NCI-H510A treated with DMSO at 0.1 percent for 48 hours (cell line): ENCODE measurements at regions not wholly inside any gene's neighbourhood (a gene's known extent, or its start where the extent isn't known, plus 50 kb on each side); places are given as distances from the start of the nearest gene placed in this dataset.

ENCODE experiments used
- DNase-seq: peaks from one replicate; lab custom pipeline; 2025; lab: John Stamatoyannopoulos, UW

DNA sequence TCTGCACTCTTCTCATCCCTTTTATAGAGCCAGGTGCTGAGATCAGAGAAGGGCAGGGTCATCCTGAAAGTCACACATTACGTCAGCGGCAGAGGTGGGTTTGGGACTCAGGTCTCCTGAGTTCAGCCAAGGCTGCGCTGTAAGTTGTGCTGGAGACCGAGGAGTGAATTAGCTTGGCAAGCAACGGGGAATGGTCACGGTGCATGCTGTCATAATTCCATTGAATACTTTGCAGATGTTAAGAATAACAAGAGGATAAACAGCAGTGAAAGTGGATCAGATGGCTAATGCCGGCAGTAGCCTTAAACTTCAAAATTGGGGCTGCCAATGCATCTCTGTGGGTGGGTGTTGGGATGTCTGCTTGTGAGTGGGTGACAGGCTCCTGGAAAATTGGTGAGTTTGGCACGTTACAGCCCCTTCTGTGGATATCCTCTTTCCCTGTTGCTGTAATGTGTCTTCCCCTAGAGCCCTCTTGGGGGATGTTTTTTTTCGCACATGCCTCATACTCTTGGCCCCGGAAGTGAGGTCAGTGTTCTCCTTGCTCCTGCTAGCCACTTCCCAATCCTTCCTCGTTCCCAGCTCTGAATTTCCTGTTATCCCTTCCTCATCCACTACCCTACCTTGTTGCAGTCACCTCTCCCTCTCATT is 287.1 kb upstream of the SRRM4 start:
- no peak for DNase-seq

DNA sequence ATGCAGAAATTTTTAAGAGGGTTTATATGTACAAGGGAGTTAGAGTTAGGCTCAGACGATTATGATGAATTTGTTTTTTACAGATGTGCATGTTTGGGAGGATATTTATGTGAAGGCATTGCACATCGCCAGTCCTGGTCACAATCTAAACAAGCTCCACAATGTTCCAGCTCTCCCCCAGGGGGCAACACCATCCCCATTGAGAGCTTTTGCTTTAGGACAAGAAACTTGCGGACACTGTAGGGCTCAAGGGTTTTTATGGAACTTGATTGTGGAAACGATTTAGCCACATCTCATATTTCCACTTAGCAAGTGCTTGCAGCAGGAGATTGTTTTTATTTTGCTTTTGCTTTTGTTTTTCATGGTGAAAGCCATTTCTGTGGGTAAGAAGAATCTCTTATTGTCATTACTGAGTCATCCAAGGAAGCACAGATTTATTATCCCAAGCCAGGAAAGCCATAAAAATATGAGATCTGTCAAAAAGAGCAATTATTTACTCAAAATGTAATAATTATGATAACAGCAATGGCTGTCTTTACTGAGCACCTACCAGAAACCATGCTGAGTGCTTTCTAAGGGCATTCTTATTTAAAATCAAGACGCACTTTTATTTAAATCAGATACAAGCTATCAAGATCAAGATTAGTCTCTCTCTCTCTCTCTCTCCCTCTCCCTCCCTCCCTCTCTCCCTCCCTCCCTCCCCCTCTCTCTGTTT is 276.7 kb upstream of the SRRM4 start:
- peak; percentile 5 for DNase-seq

DNA sequence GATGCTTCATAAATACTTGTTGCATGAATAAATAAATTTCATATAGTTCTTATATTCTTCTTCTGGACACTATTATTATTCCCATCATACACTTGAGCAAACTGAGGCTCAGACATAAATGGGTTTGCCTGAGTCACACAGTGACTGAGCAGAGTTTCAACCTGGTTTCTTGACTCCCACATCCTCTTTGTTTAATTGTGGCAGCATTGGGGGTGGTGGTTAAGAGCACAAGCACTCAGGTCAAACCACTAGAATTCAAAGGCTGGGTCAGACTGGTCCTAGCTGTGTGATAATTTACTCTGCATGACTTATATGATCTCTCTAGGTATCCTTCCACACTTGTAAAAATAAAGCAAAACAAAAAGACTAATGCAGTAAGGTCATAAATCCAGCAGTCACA is 274.9 kb upstream of the SRRM4 start:
- DNase-seq: no peak

DNA sequence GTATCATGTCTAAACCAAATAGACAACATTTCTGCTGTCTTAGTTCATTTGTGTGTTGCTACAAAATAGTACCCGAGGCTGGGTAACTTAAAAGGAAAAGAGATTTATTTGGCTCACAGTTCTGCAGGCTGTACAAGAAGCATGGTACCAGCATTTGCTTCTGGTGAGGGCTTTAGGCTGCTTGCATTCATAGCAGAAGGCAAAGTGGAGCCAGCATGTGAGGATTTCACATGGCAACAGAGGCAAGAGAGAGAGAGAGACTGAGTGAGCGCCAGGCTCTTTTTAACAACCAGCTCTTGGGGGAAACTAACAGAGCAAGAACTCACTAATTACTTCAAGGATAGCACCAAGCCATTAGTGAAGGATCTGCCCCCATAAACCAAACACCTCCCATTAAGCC is 271.4 kb upstream of the SRRM4 start:
- DNase-seq: no peak

DNA sequence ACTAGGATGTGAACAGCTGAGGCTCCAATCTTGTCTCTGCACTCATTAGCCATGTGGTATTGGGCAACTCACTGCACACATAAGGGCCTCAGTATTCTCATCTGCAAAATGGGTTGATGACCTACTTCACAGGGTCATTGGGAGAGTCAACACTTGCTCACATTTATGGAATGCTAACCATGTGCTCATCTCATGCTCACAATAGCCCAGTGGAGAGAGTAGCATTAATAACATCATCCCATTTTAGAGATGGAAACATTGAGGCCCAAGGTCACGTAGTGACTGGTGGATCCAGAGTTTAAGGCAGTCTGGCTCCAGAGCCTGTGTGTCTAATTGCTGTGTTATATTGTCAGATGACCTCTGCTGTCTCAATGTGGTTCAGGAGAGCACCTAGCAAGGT is 270.2 kb upstream of the SRRM4 start:
- DNase-seq: no peak

DNA sequence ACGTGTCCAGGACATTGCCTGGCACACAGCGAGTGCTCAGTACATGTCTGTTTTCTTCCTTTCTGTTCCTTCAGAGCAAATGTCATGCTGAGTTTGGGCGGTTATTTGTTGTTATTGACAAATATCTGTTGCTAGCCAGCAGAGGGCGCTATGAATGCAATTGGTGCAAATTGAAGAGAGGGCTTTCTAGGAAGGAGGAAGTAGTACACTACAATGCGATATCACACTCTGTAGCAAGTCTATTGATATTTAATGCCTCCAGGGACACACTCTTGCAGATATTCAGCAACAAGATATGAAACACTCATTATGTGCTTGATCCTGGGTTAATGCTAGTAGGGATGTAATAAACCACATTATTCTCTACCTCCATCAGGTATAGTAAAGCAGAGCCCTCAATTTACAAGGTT is 267.3 kb upstream of the SRRM4 start:
- peak; percentile 74 for DNase-seq

DNA sequence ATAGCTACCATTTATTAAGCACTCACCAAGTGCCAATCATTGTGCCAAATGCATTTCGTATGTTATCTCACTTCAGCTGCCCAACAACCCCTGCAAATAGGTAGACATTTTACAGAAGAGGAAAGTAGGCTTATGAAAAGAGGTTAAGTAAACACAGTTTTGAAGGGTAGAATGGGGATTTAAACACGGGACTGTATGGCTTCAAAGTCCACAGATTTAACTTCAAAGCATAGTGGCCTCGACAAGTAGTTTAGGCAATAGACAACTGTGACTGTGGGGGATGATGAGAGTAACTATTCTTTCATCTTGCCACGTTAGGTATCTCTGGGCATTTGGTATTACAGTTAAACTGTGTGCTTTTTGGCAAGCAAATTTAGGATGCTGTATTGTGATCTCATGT is 266.8 kb upstream of the SRRM4 start:
- DNase-seq: no peak

DNA sequence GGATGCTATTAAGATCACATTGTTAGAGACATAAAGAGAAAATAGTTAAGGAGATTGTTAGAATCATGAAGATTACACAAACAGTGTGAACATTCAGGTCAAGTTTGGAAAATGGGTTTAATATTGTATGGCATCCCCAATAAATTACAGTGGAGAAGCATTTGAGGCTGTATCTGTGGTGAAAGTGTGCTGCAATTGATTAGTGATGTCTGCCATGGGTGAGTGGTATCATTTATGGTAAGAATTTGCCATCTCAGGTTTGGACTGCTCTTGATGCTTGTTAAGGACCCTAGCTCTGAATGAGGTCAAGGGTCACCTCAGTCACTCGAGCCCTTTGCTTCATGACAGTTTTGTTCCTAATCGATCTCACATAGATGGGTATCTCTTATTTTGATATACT is 265.7 kb upstream of the SRRM4 start:
- DNase-seq: no peak

DNA sequence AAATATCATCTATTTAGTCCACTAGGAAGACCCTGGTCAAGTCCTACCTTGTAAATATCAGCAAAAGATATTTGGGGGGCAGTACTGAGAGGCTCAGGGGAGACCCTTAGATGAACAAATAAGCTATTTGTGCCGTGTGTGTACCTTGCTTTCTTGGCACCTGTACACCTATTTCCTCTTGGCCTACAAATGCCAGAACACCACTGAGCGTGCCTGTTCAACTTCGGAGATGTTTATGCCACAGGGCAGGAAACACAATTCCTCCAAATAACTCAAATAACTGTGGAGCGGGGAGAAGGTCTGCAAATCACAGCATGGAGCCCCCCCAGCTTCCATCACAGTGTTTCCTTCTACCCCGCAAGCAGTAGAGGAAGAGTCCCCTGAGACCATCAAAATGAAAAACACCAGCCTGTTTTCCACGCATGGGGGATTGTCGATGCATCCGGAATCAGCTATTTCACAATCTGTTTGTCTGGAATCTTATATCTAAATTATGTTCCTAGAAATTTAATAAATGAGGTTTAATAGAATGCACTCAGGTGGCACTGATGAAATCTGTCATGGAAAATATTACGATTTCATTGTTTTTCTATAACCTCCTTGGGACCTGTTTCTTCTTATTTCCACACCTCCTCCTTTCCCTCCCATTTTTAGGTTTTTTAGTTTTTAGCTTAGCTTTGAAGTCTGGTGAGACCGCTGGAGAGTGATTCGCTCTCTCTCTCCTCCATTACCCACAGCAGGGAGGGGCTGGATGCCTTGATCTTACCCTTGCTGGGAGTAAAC is 254.0 kb upstream of the SRRM4 start:
- DNase-seq: no peak

DNA sequence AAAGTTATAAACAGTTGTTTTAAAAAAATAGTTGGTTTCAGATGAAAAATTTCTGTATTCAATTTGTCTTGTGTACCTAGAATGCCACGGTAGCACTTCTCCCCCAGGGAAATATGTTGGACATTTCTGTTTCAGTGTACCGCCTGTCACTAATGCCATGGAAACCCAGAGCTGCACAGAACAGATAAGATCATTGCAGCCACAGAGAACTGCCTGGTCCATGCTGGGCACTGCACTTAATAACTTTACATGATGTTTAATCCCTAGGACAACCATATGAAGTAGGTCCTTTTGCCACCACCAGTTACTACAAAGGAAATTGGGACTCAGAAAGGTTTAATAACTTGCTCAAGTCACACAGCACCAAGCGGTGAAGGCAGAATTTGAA is 253.4 kb upstream of the SRRM4 start:
- DNase-seq: no peak

DNA sequence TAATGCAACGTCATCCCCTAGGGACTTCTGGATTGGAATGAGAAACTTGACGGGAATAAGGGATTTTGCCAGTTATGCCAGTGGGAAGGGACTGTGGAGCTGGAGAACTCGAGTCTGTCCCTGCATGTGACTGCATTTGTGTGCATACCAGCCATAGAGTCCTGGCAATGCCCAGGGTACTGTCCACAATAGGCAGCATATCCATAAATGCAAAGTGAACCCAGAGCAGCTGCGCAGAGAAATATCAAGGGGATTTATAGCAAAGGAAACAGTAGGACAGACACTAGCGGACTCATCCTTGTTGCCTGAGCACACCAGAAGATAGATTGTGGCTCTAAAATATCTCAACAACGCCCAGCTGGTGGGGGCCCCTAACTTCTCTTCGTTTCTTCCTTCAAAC is 247.1 kb upstream of the SRRM4 start:
- DNase-seq: no peak

DNA sequence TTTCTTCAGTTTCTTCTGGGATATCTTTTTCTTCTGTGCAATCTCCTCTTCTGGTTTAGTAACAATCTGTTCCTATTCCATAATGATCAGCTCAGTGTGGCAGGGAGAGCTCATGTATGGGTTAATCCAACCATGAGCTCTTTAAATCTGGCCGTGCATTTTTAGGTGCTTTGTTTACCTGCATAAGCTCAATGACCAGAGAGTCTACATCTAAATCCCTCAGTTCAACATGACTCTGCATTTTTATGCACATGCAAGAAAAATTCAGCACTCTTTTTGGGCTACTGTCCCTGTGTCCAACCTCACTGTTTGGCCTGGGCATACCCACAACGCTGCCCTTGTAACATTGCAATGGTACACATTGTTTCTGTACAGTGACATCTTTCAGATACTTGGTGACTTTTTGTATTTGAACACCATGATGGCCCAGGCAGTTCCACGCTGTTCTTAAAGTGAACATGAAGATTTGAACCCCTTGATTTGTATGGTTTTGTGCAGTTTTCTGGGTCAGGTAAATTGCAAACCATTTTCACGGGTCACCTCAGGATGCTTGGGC is 243.3 kb upstream of the SRRM4 start:
- DNase-seq: no peak

DNA sequence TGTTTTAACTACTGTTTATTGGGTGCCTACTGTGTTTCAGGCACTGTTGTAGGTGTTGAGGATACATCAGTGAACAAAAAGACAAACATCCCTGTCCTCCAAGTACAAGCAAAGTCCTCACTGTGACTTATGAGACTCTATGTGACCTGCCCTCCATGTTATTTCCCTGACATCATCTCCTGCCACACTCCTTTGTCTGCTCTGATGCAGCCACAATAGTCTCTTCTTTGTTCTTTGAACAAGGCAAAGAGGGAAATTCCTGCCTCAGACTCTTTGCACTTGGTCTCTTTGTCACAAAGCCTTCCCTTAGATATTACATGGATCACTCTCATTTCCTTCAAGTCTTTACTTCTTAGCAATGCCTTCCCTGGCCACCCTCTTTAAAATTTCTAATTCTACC is 240.1 kb upstream of the SRRM4 start:
- DNase-seq: no peak

DNA sequence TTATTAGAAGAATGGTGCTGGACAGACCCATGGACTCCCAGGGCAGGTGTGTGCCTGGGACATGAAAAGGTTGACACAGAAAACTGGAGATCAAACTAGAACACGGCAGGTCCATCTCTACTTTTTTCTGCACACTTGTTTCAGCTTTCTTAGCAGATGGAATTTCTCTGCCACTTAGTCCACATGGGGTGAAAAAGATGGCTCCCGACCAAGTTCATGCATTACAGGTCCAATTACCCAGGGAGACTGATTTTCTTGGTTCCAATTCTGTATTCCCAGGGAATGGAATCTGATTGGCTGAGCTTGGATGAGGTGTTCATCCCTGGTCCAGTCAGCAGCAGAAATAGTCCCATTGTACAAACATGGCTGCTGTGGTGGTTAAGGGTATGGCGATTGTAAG is 238.9 kb upstream of the SRRM4 start:
- no peak for DNase-seq

DNA sequence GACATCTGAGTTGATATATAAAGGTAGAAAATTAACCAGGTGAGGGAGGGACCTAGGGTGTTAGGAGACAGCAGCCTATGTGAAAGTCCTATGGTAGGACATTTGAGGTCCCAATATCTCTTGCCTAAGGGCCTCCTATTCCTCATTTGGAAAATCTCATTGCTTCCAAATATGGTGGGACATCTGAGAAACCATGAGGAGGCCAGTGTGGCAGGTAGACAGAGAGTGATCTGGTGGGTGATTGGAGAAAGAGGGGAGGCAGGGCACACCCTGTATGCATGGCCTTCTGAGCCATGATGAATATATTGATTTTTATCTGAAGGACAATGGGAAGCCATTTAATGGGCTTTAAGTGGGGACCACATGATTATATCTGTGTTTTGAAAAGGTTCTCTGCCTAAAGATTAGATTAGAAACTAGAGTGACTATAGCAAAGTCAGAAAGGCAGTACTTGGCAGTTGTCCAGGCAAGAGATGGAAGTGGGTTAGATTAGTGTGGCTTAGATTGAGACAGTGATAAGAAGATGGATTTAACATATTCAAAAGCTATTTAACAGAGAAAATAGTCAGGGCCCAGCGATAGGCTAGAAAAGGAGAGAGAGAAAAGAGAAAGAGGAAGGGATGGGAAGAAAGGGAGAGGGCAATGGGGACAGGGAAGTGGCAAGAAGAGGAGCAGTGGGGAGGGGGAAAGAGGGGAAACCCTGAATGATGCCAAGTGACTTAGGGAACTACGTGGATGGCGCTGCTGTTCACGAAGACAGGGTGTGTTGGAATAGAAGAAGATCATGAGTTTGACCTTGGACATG is 237.2 kb upstream of the SRRM4 start:
- no peak for DNase-seq

DNA sequence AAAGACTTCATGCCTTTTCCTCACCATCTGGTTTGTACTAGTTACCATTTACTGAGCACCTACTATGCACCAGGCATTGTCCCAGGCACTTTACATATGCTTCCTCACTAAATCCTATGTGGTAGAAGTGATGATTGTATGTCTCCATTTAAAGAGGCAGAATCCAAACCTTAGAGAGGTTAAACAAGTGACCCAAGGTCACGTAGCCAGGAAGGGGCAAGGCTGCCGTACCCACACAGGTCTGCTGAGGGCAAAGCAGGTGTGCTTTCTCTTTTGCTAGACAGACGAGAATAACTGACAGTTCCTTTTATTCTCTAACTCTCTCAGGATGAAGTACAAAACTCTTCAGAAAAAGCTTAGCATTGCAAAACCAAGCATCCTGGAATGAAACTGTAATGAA is 235.2 kb upstream of the SRRM4 start:
- DNase-seq: no peak

DNA sequence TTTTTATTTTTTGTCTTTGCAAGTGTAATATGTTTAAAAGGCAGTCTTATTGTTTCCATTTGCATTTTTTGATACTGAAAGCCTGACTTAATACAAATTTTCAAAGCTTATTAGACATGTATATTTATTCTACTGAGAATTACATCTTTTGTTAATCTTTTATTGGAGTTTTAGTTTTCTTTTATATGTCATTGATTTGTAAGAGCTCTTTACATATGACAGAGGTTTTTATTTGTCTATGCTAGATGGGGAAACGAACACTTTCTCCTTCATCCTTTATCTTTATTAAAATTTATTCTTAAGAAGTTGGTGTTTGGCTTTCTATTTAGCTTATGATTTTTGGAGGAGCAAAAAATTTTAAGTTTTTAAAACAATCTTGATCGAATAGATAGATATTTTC is 234.4 kb upstream of the SRRM4 start:
- DNase-seq: no peak

DNA sequence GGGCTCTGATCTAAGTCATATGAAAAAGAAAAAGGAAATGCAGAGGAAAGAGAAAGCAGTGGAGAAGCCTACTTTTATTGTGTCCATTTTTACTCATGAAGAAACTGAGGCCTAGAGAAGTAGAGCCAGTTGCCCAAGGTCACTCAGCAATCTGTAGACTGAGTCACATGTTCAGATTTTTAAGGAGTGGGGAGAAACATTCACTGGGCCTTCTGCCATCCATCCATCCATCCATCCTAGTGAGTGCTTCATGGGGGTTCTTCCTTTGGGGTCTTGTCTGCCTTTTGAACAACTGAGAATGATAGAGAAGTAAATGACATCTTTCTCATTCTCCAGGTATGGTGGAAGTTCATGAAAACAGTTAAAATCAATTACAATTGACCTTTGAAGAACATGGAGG is 233.6 kb upstream of the SRRM4 start:
- no peak for DNase-seq

DNA sequence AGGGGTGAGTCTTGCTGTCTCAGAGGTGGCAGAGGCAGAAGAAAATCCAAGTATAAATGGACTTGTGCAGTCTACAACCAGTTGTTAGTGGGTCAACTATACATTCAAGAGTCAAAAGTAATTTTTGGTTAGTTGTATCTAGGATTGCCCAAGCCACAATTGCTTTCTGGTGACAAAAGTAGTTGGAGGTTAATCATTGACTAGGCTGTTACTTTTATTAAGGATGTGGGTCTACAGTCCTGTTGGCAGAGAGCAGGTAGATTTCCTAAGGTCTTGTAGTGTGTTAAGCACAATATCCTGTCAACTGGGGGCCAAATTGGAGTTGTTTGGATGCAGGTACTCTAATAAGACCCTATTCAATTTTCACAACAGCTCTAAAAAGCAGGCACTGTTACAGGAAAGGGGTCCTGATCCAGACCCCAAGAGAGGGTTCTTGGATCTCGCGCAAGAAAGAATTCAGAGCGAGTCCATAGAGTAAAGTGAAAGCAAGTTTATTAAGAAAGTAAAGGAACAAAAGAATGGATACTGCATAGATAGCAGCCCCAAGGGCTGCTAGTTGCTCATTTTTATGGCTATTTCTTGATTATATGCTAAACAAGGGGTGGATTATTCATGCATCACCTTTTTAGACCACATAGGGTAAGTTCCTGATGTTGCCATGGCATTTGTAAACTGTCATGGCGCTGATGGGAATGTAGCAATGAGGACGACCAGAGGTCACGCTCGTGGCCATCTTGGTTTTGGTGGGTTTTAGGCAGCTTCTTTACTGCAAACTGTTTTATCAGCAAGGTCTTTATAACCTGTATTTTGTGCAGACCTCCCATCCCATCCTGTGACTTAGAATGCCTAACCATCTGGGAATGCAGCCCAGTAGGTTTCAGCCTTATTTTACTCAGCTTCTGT is 232.6 kb upstream of the SRRM4 start:
- no peak for DNase-seq

DNA sequence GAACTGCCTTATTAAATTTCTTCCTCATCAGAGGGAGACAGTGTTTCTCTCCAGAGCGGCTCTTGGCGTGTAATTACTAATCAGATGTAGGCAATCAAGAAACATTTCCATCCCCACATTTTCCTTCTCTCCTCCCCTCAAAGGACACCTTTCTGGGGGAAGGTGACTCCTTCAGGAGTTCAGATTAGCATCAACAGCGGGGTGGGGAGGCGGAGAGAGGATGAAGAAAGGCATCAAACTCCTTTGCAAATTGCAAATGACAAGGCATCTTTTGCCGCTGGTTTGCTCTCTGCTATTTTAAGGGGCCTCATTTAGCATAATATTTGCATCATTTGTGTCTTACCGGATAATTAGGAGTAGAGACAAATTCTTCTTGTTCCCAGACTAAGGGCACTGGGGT is 231.7 kb upstream of the SRRM4 start:
- no peak for DNase-seq

DNA sequence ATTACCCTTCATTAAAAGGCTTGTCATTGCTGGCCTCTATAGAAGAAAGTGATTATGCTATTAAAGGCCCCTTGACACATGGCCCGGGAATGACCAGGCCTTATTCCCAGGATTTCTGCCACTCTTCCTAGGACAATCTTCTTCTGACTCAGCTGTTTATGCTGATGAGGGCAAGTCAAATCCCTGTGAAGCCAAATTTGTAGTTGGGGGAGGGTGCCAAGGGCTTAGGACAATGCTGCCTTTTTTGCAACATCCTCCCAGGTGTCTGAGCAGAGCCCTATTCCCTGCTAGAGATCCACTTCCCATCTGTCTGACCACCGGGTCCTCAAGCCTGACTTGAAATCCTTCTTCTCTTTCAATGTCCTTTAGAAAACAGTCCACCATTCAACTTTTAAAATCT is 230.7 kb upstream of the SRRM4 start:
- no peak for DNase-seq
